ENCODE measurements at regions not wholly inside any gene's neighbourhood (a gene's known extent, or its start where the extent isn't known, plus 50 kb on each side); places are given as distances from the start of the nearest gene placed in this dataset.

- TF ChIP-seq CTCF (IDR thresholded peaks at IDR 0.05) (no peak), POLR2A (IDR thresholded peaks at IDR 0.05) (no peak)
Observed at GRCh38 chr17:13917634-13918033, 151.7 kb upstream of the COX10 start.

All from right lobe of liver (tissue), 4 donors.